HUES6 (cell line): ENCODE measurements at regions not wholly inside any gene's neighbourhood (a gene's known extent, or its start where the extent isn't known, plus 50 kb on each side); places are given as distances from the start of the nearest gene placed in this dataset.
A peak's percentile ranks its signal among the peaks of the same experiment; 100 is the strongest.

Experiments
- H3K27ac ChIP-seq: 2 replicates; pipeline ENCODE4 v1.7.0; 2013; ENCODE audit warnings: low read depth, mild to moderate bottlenecking, low read length, inconsistent platforms
- H3K27me3 ChIP-seq: 2 replicates; pipeline ENCODE4 v1.6.1; 2013; ENCODE audit warnings: low read length; ENCODE audit not compliant: control insufficient read depth, insufficient read depth
- H3K36me3 ChIP-seq: 2 replicates; pipeline ENCODE4 v1.6.1; 2013; ENCODE audit warnings: low read length; ENCODE audit not compliant: control insufficient read depth, insufficient read depth
- H3K4me1 ChIP-seq: 2 replicates; pipeline ENCODE4 v1.6.1; 2013; ENCODE audit warnings: low read length; ENCODE audit not compliant: control insufficient read depth, insufficient read depth
- H3K4me3 ChIP-seq: 2 replicates; pipeline ENCODE4 v1.5.1; 2013; ENCODE audit warnings: low read depth, low read length
- H3K9ac ChIP-seq: one replicate; pipeline ENCODE4 v1.6.1; 2013; ENCODE audit warnings: mild to moderate bottlenecking, low read length
- H3K9me3 ChIP-seq: 2 replicates; pipeline ENCODE4 v1.6.1; 2013; ENCODE audit warnings: low read depth, low read length; ENCODE audit not compliant: control insufficient read depth, insufficient read depth

- Histone ChIP-seq H3K4me1 (no peaks in the 10 kb centered on the region), H3K36me3 (no peaks in the 10 kb centered on the region), H3K27me3 (no peaks in the 10 kb centered on the region), H3K9ac (no peak overlapping the region), H3K4me3 (no peak overlapping the region), H3K9me3 (peaks cover 14% of the 10 kb centered on the region), H3K27ac (no peak overlapping the region)
These were observed 367.6 kb downstream of the ETS1 start for GRCh38 chr11:128219731-128220120.

- no peaks in the 10 kb centered on the region for H3K36me3 ChIP-seq
- H3K27me3 ChIP-seq: no peaks in the 10 kb centered on the region
- H3K9ac ChIP-seq: no peak overlapping the region
- H3K4me1 ChIP-seq: no peaks in the 10 kb centered on the region
- no peak overlapping the region for H3K4me3 ChIP-seq
- H3K27ac ChIP-seq: no peak overlapping the region
- H3K9me3 ChIP-seq: peaks cover 22% of the 10 kb centered on the region
These were observed 371.2 kb downstream of the ETS1 start for GRCh38 chr11:128216198-128216597.

GRCh38 chr11:128215238-128215882 is 372.0 kb downstream of the ETS1 start:
- Histone ChIP-seq H3K4me1 (peaks cover 5% of the 10 kb centered on the region; the same call in 1 of the 2 replicates), H3K27me3 (no peaks in the 10 kb centered on the region), H3K27ac (no peak overlapping the region), H3K36me3 (no peaks in the 10 kb centered on the region), H3K9ac (no peak overlapping the region), H3K9me3 (peaks cover 22% of the 10 kb centered on the region), H3K4me3 (no peak overlapping the region)

GRCh38 chr11:128214263-128214662 is 373.1 kb downstream of the ETS1 start:
- H3K9me3 ChIP-seq: peaks cover 22% of the 10 kb centered on the region
- peaks cover 10% of the 10 kb centered on the region; the same call in 1 of the 2 replicates for H3K4me1 ChIP-seq
- no peak overlapping the region for H3K27ac ChIP-seq
- no peak overlapping the region for H3K9ac ChIP-seq
- H3K4me3 ChIP-seq: no peak overlapping the region
- H3K36me3 ChIP-seq: no peaks in the 10 kb centered on the region
- no peaks in the 10 kb centered on the region for H3K27me3 ChIP-seq

- Histone ChIP-seq H3K4me3 (no peak overlapping the region), H3K27ac (no peak overlapping the region), H3K9me3 (peaks cover 22% of the 10 kb centered on the region), H3K36me3 (no peaks in the 10 kb centered on the region), H3K27me3 (no peaks in the 10 kb centered on the region), H3K4me1 (peaks cover 10% of the 10 kb centered on the region; the same call in 1 of the 2 replicates), H3K9ac (no peak overlapping the region)
These were observed 373.9 kb downstream of the ETS1 start for GRCh38 chr11:128213461-128213860.

GRCh38 chr11:128212324-128212723 is 375.0 kb downstream of the ETS1 start:
- Histone ChIP-seq H3K27me3 (no peaks in the 10 kb centered on the region), H3K4me3 (no peak overlapping the region), H3K36me3 (no peaks in the 10 kb centered on the region), H3K9ac (no peak overlapping the region), H3K4me1 (peaks cover 10% of the 10 kb centered on the region; the same call in 1 of the 2 replicates), H3K9me3 (peaks cover 22% of the 10 kb centered on the region), H3K27ac (no peak overlapping the region)

GRCh38 chr11:128210148-128210940 is 377.0 kb downstream of the ETS1 start:
- Histone ChIP-seq H3K4me1 (peaks cover 10% of the 10 kb centered on the region; the same call in 1 of the 2 replicates), H3K9me3 (peaks cover 13% of the 10 kb centered on the region), H3K36me3 (no peaks in the 10 kb centered on the region), H3K9ac (no peak overlapping the region), H3K27me3 (no peaks in the 10 kb centered on the region), H3K27ac (peak overlapping the region; percentile 72; the same call in 1 of the 2 replicates), H3K4me3 (no peak overlapping the region)

GRCh38 chr11:128209138-128209435 is 378.3 kb downstream of the ETS1 start:
- Histone ChIP-seq H3K9me3 (peaks cover 3% of the 10 kb centered on the region), H3K9ac (no peak overlapping the region), H3K27me3 (no peaks in the 10 kb centered on the region), H3K36me3 (no peaks in the 10 kb centered on the region), H3K27ac (no peak overlapping the region), H3K4me1 (peaks cover 10% of the 10 kb centered on the region; the same call in 1 of the 2 replicates), H3K4me3 (no peak overlapping the region)

GRCh38 chr11:128208329-128209137 is 378.8 kb downstream of the ETS1 start:
- H3K4me3 ChIP-seq: no peak overlapping the region
- H3K36me3 ChIP-seq: no peaks in the 10 kb centered on the region
- H3K27me3 ChIP-seq: no peaks in the 10 kb centered on the region
- no peak overlapping the region for H3K9ac ChIP-seq
- H3K27ac ChIP-seq: no peak overlapping the region
- H3K9me3 ChIP-seq: no peaks in the 10 kb centered on the region; the same call in 1 of the 2 replicates
- peaks cover 10% of the 10 kb centered on the region; the same call in 1 of the 2 replicates for H3K4me1 ChIP-seq

- Histone ChIP-seq H3K9ac (no peak overlapping the region), H3K27ac (no peak overlapping the region), H3K4me3 (no peak overlapping the region)
These were observed 379.5 kb downstream of the ETS1 start for GRCh38 chr11:128207861-128208321.

More at GRCh38 chr11:128207861-128208321, 379.5 kb downstream of the ETS1 start:
- H3K36me3 ChIP-seq: no peaks in the 10 kb centered on the region
- H3K9me3 ChIP-seq: no peaks in the 10 kb centered on the region; the same call in 1 of the 2 replicates
- H3K4me1 ChIP-seq: peaks cover 10% of the 10 kb centered on the region; the same call in 1 of the 2 replicates
- H3K27me3 ChIP-seq: no peaks in the 10 kb centered on the region
